Skeletal muscle tissue (tissue), 3 donors: ENCODE measurements at regions not wholly inside any gene's neighbourhood (a gene's known extent, or its start where the extent isn't known, plus 50 kb on each side); places are given as distances from the start of the nearest gene placed in this dataset.

Experiments
- H3K27ac ChIP-seq: one replicate; pipeline ENCODE4 v1.7.0; 2013; ENCODE audit warnings: mild to moderate bottlenecking, low read depth, low read length, inconsistent platforms
- H3K27me3 ChIP-seq, 3 donors: one replicate each; pipeline ENCODE4 v1.7.0; 2013; ENCODE audit warnings: low read length in 3 of 3; ENCODE audit not compliant: control insufficient read depth in 3 of 3, insufficient read depth in 3 of 3
- H3K36me3 ChIP-seq, 3 donors: one replicate each; pipeline ENCODE4 v1.7.0; 2013; ENCODE audit warnings: low read length in 3 of 3; ENCODE audit not compliant: control insufficient read depth in 3 of 3, insufficient read depth in 3 of 3
- H3K4me1 ChIP-seq, 3 donors: one replicate each; pipeline ENCODE4 v1.7.0; 2013; ENCODE audit warnings: low read length in 3 of 3, mild to moderate bottlenecking in 3 of 3; ENCODE audit not compliant: control insufficient read depth in 3 of 3, insufficient read depth in 3 of 3
- H3K4me3 ChIP-seq, 3 donors: one replicate each; pipeline ENCODE4 v1.7.0; 2013; ENCODE audit warnings: low read length in 3 of 3
- H3K9ac ChIP-seq, 3 donors: one replicate each; pipeline ENCODE4 v1.7.0; 2013; ENCODE audit warnings: low read length in 3 of 3, mild to moderate bottlenecking in 3 of 3, moderate library complexity in 2 of 3, low read depth in 1 of 3
- H3K9me3 ChIP-seq, 3 donors: one replicate each; pipeline ENCODE4 v1.7.0; 2013; ENCODE audit warnings: low read length in 3 of 3; ENCODE audit not compliant: control insufficient read depth in 3 of 3
- donor health status: Osteomylitis.

GRCh38 chr2:156115338-156115737 is 217.2 kb downstream of the NR4A2 start:
- H3K4me3 ChIP-seq = no peak overlapping the region
- no peaks in the 10 kb centered on the region for H3K27me3 ChIP-seq
- no peaks in the 10 kb centered on the region for H3K36me3 ChIP-seq
- no peak overlapping the region for H3K27ac ChIP-seq
- no peaks in the 10 kb centered on the region for H3K4me1 ChIP-seq
- no peaks in the 10 kb centered on the region for H3K9me3 ChIP-seq
- no peak overlapping the region for H3K9ac ChIP-seq

- Histone ChIP-seq H3K4me3 (no peak overlapping the region), H3K27ac (no peak overlapping the region), H3K27me3 (no peaks in the 10 kb centered on the region), H3K9ac (no peak overlapping the region), H3K9me3 (no peaks in the 10 kb centered on the region), H3K36me3 (no peaks in the 10 kb centered on the region), H3K4me1 (no peaks in the 10 kb centered on the region)
These were observed 220.2 kb downstream of the NR4A2 start for GRCh38 chr2:156112323-156112722.

- Histone ChIP-seq H3K4me3 (no peak overlapping the region), H3K4me1 (no peaks in the 10 kb centered on the region), H3K36me3 (no peaks in the 10 kb centered on the region), H3K27me3 (no peaks in the 10 kb centered on the region), H3K9me3 (no peaks in the 10 kb centered on the region), H3K27ac (no peak overlapping the region), H3K9ac (no peak overlapping the region)
These were observed 221.6 kb downstream of the NR4A2 start for GRCh38 chr2:156110890-156111289.

- Histone ChIP-seq H3K9ac (no peak overlapping the region), H3K4me1 (no peaks in the 10 kb centered on the region), H3K27me3 (no peaks in the 10 kb centered on the region)
These were observed 233.1 kb downstream of the NR4A2 start for GRCh38 chr2:156099382-156099781.

GRCh38 chr2:156098506-156098905 is 234.0 kb downstream of the NR4A2 start:
- H3K9me3 ChIP-seq = no peaks in the 10 kb centered on the region
- no peaks in the 10 kb centered on the region for H3K36me3 ChIP-seq
- no peaks in the 10 kb centered on the region for H3K4me1 ChIP-seq
- no peak overlapping the region for H3K27ac ChIP-seq
- H3K27me3 ChIP-seq = no peaks in the 10 kb centered on the region
- H3K9ac ChIP-seq = no peak overlapping the region
- no peak overlapping the region for H3K4me3 ChIP-seq

More at GRCh38 chr2:156099382-156099781, 233.1 kb downstream of the NR4A2 start:
- H3K4me3 ChIP-seq = no peak overlapping the region
- no peaks in the 10 kb centered on the region for H3K9me3 ChIP-seq
- no peaks in the 10 kb centered on the region for H3K36me3 ChIP-seq
- no peak overlapping the region for H3K27ac ChIP-seq

GRCh38 chr2:156088587-156088986 is 243.9 kb downstream of the NR4A2 start:
- no peak overlapping the region for H3K9ac ChIP-seq
- H3K36me3 ChIP-seq = no peaks in the 10 kb centered on the region
- no peaks in the 10 kb centered on the region for H3K9me3 ChIP-seq
- no peaks in the 10 kb centered on the region for H3K27me3 ChIP-seq
- no peak overlapping the region for H3K27ac ChIP-seq
- H3K4me1 ChIP-seq = no peaks in the 10 kb centered on the region
- H3K4me3 ChIP-seq = no peak overlapping the region

GRCh38 chr2:156087875-156088274 is 244.6 kb downstream of the NR4A2 start:
- no peaks in the 10 kb centered on the region for H3K4me1 ChIP-seq
- H3K9ac ChIP-seq = no peak overlapping the region
- no peak overlapping the region for H3K27ac ChIP-seq
- H3K27me3 ChIP-seq = no peaks in the 10 kb centered on the region
- no peaks in the 10 kb centered on the region for H3K36me3 ChIP-seq
- no peaks in the 10 kb centered on the region for H3K9me3 ChIP-seq
- no peak overlapping the region for H3K4me3 ChIP-seq

GRCh38 chr2:156083763-156084493 is 248.6 kb downstream of the NR4A2 start:
- no peaks in the 10 kb centered on the region for H3K4me1 ChIP-seq
- H3K9ac ChIP-seq = no peak overlapping the region
- no peaks in the 10 kb centered on the region for H3K27me3 ChIP-seq
- no peak overlapping the region for H3K27ac ChIP-seq
- no peaks in the 10 kb centered on the region for H3K36me3 ChIP-seq
- H3K9me3 ChIP-seq = no peaks in the 10 kb centered on the region
- H3K4me3 ChIP-seq = no peak overlapping the region

GRCh38 chr2:156079845-156080244 is 252.7 kb downstream of the NR4A2 start:
- Histone ChIP-seq H3K9ac (no peak overlapping the region), H3K9me3 (no peaks in the 10 kb centered on the region), H3K27ac (no peak overlapping the region), H3K36me3 (no peaks in the 10 kb centered on the region), H3K27me3 (no peaks in the 10 kb centered on the region), H3K4me1 (no peaks in the 10 kb centered on the region), H3K4me3 (no peak overlapping the region)

- Histone ChIP-seq H3K9me3 (no peaks in the 10 kb centered on the region), H3K27me3 (no peaks in the 10 kb centered on the region), H3K27ac (no peak overlapping the region), H3K4me1 (no peaks in the 10 kb centered on the region), H3K4me3 (no peak overlapping the region), H3K9ac (no peak overlapping the region), H3K36me3 (no peaks in the 10 kb centered on the region)
These were observed 255.3 kb downstream of the NR4A2 start for GRCh38 chr2:156077041-156077742.
